Neural cell (in vitro differentiated cells): ENCODE measurements at regions not wholly inside any gene's neighbourhood (a gene's known extent, or its start where the extent isn't known, plus 50 kb on each side); places are given as distances from the start of the nearest gene placed in this dataset.
A peak's percentile ranks its signal among the peaks of the same experiment; 100 is the strongest.

Experiments used
- H2AFZ ChIP-seq: fragments of 200-600, 300-800 bp; sonication (generic), shearing (Covaris generic); 2 replicates; pipeline ENCODE4 v1.6.0; 2014; ENCODE audit warnings: low read depth, mild to moderate bottlenecking, antibody characterized with exemption, low read length, moderate library complexity
- H3F3A ChIP-seq: fragments of 200-600 bp; shearing (Covaris generic); 2 replicates; pipeline ENCODE4 v1.6.1; 2016; ENCODE audit warnings: mild to moderate bottlenecking, moderate library complexity, mixed read lengths, antibody characterized with exemption, low read length; ENCODE audit not compliant: insufficient read depth, poor library complexity, severe bottlenecking
- H3K27ac ChIP-seq: fragments of 200-600, 300-800 bp; sonication (generic), shearing (Covaris generic); 2 replicates; pipeline ENCODE4 v1.5.1; 2014; ENCODE audit warnings: mild to moderate bottlenecking, low read length, moderate library complexity
- H3K27me3 ChIP-seq: fragments of 300-800, 200-600 bp; sonication (generic), shearing (Covaris generic); 2 replicates; pipeline ENCODE4 v1.6.0; 2014; ENCODE audit warnings: mild to moderate bottlenecking, low read depth, low read length, moderate library complexity; ENCODE audit not compliant: insufficient read depth
- H3K36me3 ChIP-seq: fragments of 300-800, 200-600 bp; sonication (generic), shearing (Covaris generic); 2 replicates; pipeline ENCODE4 v1.5.1; 2014; ENCODE audit warnings: mild to moderate bottlenecking, antibody characterized with exemption, low read length, moderate library complexity; ENCODE audit not compliant: insufficient read depth
- H3K4me2 ChIP-seq: fragments of 300-800, 200-600 bp; sonication (generic), shearing (Covaris generic); 2 replicates; pipeline ENCODE4 v1.6.0; 2014; ENCODE audit warnings: mild to moderate bottlenecking, low read length
- H3K4me3 ChIP-seq: fragments of 300-800, 200-600 bp; sonication (generic), shearing (Covaris generic); 2 replicates; pipeline ENCODE4 v1.5.1; 2014; ENCODE audit warnings: mild to moderate bottlenecking, low read length, moderate library complexity
- H3K79me2 ChIP-seq: fragments of 200-600 bp; shearing (Covaris generic); replicated peaks from 2 replicates; pipeline ENCODE4 v1.6.0; 2014; ENCODE audit warnings: mild to moderate bottlenecking, low read length, moderate library complexity; ENCODE audit not compliant: insufficient read depth
- H3K9ac ChIP-seq: fragments of 300-800, 200-600 bp; sonication (generic), shearing (Covaris generic); 2 replicates; pipeline ENCODE4 v1.6.1; 2016; ENCODE audit warnings: mild to moderate bottlenecking, low read length, mixed read lengths
- H3K9me2 ChIP-seq: fragments of 200-600 bp; shearing (Covaris generic); 2 replicates; pipeline ENCODE4 v1.6.1; 2016; ENCODE audit warnings: mild to moderate bottlenecking, low read length, mixed read lengths; ENCODE audit not compliant: insufficient read depth
- H3K9me3 ChIP-seq: fragments of 200-600, 300-800 bp; sonication (generic), shearing (Covaris generic); 2 replicates; pipeline ENCODE4 v1.6.1; 2016; ENCODE audit warnings: mild to moderate bottlenecking, mixed run types, low read length, moderate library complexity, mixed read lengths
- H4K20me1 ChIP-seq: fragments of 200-600 bp; shearing (Covaris generic); 2 replicates; pipeline ENCODE4 v1.6.1; 2016; ENCODE audit warnings: mild to moderate bottlenecking, mixed run types; ENCODE audit not compliant: insufficient read depth
- CTCF ChIP-seq: fragments of 450-650 bp; IDR thresholded peaks from 2 replicates; pipeline ENCODE4 v1.5.1; 2014; ENCODE audit warnings: antibody characterized with exemption, mild to moderate bottlenecking, moderate library complexity; ENCODE audit not compliant: poor library complexity, severe bottlenecking
- EP300 ChIP-seq: fragments of 450-650 bp; conservative IDR thresholded peaks from 2 replicates; pipeline ENCODE4 v1.6.1; 2014; ENCODE audit warnings: antibody characterized with exemption, mild to moderate bottlenecking, moderate library complexity; ENCODE audit not compliant: poor library complexity, severe bottlenecking
- EZH2 ChIP-seq: fragments of 200-600, 300-800 bp; shearing (Covaris generic), sonication (generic); IDR thresholded peaks from 2 replicates; pipeline ENCODE4 v1.6.1; 2014; ENCODE audit warnings: antibody characterized with exemption, low read length, borderline replicate concordance, mild to moderate bottlenecking; ENCODE audit not compliant: insufficient read depth, poor library complexity, severe bottlenecking
- POLR2AphosphoS5 ChIP-seq: IDR thresholded peaks from 2 replicates; pipeline ENCODE4 v1.6.1; 2012
- RAD21 ChIP-seq: fragments of 450-650 bp; conservative IDR thresholded peaks from 2 replicates; pipeline ENCODE4 v1.6.1; 2014; ENCODE audit warnings: antibody characterized with exemption, mild to moderate bottlenecking, moderate library complexity
- REST ChIP-seq: IDR thresholded peaks from 2 replicates; pipeline ENCODE4 v1.6.1; 2012; ENCODE audit warnings: borderline replicate concordance
- SMC3 ChIP-seq: fragments of 450-650 bp; conservative IDR thresholded peaks from 2 replicates; pipeline ENCODE4 v1.6.1; 2014; ENCODE audit warnings: antibody characterized with exemption, mild to moderate bottlenecking, moderate library complexity; ENCODE audit not compliant: poor library complexity

GRCh38 chr10:83536426-83536825 lies 602.9 kb upstream of the GHITM start:
- Histone ChIP-seq H3K9ac (no peak overlapping the region), H3K79me2 (no peaks in the 10 kb centered on the region), H3K9me2 (no peaks in the 10 kb centered on the region), H3K27ac (no peak overlapping the region), H3F3A (no peaks in the 10 kb centered on the region), H3K9me3 (no peaks in the 10 kb centered on the region), H3K4me2 (no peak overlapping the region), H3K36me3 (no peaks in the 10 kb centered on the region), H3K27me3 (no peaks in the 10 kb centered on the region), H4K20me1 (no peaks in the 10 kb centered on the region), H3K4me3 (no peak overlapping the region), H2AFZ (no peak overlapping the region)
- TF ChIP-seq POLR2AphosphoS5 (no peak), EP300 (no peak), REST (no peak)

- Histone ChIP-seq H3K9me2 (no peaks in the 10 kb centered on the region), H3K4me3 (no peak overlapping the region), H3K36me3 (no peaks in the 10 kb centered on the region)
Measured at GRCh38 chr10:83538047-83538446, 601.3 kb upstream of the GHITM start.

GRCh38 chr10:83539528-83540308 lies 599.6 kb upstream of the GHITM start:
- no peaks in the 10 kb centered on the region for H3K9me3 ChIP-seq
- no peaks in the 10 kb centered on the region for H3K27me3 ChIP-seq
- H3K4me2 ChIP-seq, result peak overlapping the region; percentile 50
- peak overlapping the region; percentile 27 for H3K4me3 ChIP-seq
- H3F3A ChIP-seq, result no peaks in the 10 kb centered on the region
- H4K20me1 ChIP-seq, result no peaks in the 10 kb centered on the region
- H3K9me2 ChIP-seq, result no peaks in the 10 kb centered on the region
- H3K36me3 ChIP-seq, result no peaks in the 10 kb centered on the region
- no peak overlapping the region for H2AFZ ChIP-seq
- no peak overlapping the region for H3K9ac ChIP-seq
- H3K79me2 ChIP-seq, result no peaks in the 10 kb centered on the region
- peak overlapping the region; percentile 74 for H3K27ac ChIP-seq
- TF ChIP-seq EZH2 (no peak), CTCF (peak; percentile 8), REST (peak; percentile 78), SMC3 (peak; percentile 44), RAD21 (peak; percentile 42)

More at GRCh38 chr10:83538047-83538446, 601.3 kb upstream of the GHITM start:
- Histone ChIP-seq H4K20me1 (no peaks in the 10 kb centered on the region), H3K9ac (no peak overlapping the region), H2AFZ (no peak overlapping the region), H3F3A (no peaks in the 10 kb centered on the region), H3K4me2 (no peak overlapping the region), H3K79me2 (no peaks in the 10 kb centered on the region), H3K9me3 (no peaks in the 10 kb centered on the region), H3K27ac (no peak overlapping the region), H3K27me3 (no peaks in the 10 kb centered on the region)
- TF ChIP-seq CTCF, result no peak
